AG10803 (cell line): ENCODE measurements at regions not wholly inside any gene's neighbourhood (a gene's known extent, or its start where the extent isn't known, plus 50 kb on each side); places are given as distances from the start of the nearest gene placed in this dataset.

Source experiments
- DNase-seq: peaks from one replicate; pipeline ENCODE4 v3.0.0; 2010; ENCODE audit warnings: low read depth
- H3K4me3 ChIP-seq: 2 replicates; pipeline ENCODE4 v1.5.1; 2011; ENCODE audit warnings: mild to moderate bottlenecking, low read length, control low read depth
- TF ChIP-seq, protein P1 (sequence below): conservative IDR thresholded peaks from 2 replicates; pipeline ENCODE4 v1.5.1; 2011; ENCODE audit warnings: mild to moderate bottlenecking, low read length, control low read depth, inconsistent platforms

- H3K4me3 ChIP-seq, result no peak overlapping the region
- peak; percentile 88 for DNase-seq
- TF ChIP-seq, protein P1, sequence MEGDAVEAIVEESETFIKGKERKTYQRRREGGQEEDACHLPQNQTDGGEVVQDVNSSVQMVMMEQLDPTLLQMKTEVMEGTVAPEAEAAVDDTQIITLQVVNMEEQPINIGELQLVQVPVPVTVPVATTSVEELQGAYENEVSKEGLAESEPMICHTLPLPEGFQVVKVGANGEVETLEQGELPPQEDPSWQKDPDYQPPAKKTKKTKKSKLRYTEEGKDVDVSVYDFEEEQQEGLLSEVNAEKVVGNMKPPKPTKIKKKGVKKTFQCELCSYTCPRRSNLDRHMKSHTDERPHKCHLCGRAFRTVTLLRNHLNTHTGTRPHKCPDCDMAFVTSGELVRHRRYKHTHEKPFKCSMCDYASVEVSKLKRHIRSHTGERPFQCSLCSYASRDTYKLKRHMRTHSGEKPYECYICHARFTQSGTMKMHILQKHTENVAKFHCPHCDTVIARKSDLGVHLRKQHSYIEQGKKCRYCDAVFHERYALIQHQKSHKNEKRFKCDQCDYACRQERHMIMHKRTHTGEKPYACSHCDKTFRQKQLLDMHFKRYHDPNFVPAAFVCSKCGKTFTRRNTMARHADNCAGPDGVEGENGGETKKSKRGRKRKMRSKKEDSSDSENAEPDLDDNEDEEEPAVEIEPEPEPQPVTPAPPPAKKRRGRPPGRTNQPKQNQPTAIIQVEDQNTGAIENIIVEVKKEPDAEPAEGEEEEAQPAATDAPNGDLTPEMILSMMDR, result no peak
These were observed 523.6 kb upstream of the WWC1 start for GRCh38 chr5:167767795-167768194.

GRCh38 chr5:167769846-167770413 lies 521.5 kb upstream of the WWC1 start:
- DNase-seq, result peak; percentile 79
- H3K4me3 ChIP-seq, result no peak overlapping the region
- TF ChIP-seq, protein P1, result no peak

- TF ChIP-seq, protein P1, result no peak
- no peak overlapping the region for H3K4me3 ChIP-seq
- peak; percentile 99 for DNase-seq
These were observed 521.0 kb upstream of the WWC1 start for GRCh38 chr5:167770461-167770860.

- H3K4me3 ChIP-seq, result no peak overlapping the region
- TF ChIP-seq, protein P1, result no peak
- no peak for DNase-seq
These were observed 519.9 kb upstream of the WWC1 start for GRCh38 chr5:167771571-167771970.

DNA sequence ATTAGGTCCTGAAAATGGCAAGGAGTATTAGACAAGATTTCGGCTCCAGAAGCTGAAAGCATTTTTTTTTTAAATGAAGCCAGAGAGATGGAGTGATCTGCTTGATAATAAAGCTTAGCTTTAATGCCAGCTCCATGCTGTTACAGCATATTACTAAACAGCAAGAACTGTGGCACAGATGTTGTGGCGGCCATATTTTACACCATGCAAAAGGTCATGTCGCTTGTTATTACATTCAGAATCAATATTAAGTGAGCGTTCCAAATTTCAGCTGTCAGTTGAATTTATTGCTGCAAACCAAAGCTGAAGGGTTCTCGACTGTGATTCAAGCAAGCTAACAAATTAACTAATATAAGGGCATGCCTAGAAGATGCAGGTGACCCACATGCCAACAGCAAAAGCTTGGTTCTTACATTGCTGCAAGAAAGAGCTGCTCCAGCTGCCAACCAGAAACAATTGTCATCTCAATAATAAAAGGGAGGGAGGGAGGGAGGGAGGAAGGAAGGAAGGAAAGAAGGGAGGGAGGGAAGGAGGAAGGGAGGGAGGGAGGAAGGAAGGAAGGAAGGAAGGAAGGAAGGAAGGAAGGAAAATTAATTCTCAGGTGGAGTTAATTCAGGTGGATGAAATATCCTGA lies 517.7 kb upstream of the WWC1 start:
- no peak for DNase-seq
- TF ChIP-seq, protein P1, result no peak
- H3K4me3 ChIP-seq, result no peak overlapping the region

DNA sequence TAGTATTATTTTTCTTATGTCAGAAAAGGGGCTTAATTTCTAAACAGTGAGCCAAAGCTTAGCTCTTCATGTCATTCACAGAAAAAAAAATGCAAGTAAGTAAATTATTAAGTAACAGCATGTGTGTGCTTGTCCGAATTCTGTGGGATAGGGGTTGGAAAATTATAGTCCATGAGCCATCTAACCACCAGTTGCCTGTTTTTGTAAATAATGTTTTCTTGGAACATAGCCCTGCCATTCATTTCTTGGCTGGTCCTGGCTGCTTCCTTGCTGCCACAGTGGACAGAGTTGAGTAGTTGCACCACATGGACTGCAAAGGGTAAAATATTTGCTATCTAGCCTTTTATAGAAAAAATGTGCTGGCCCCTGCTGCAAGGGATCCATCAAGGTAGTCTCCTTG lies 513.7 kb upstream of the WWC1 start:
- TF ChIP-seq, protein P1, result no peak
- no peak overlapping the region for H3K4me3 ChIP-seq
- peak; percentile 96 for DNase-seq

- TF ChIP-seq, protein P1, result no peak
- no peak for DNase-seq
- H3K4me3 ChIP-seq, result no peak overlapping the region
These were observed 513.2 kb upstream of the WWC1 start for GRCh38 chr5:167778228-167778627.
